ENCODE measurements at regions not wholly inside any gene's neighbourhood (a gene's known extent, or its start where the extent isn't known, plus 50 kb on each side); places are given as distances from the start of the nearest gene placed in this dataset.
"Not testable (repeated sequence)": the region's sequence is repeated elsewhere in the genome, so short reads cannot be mapped to it uniquely, and the experiment has no call there.

DNA sequence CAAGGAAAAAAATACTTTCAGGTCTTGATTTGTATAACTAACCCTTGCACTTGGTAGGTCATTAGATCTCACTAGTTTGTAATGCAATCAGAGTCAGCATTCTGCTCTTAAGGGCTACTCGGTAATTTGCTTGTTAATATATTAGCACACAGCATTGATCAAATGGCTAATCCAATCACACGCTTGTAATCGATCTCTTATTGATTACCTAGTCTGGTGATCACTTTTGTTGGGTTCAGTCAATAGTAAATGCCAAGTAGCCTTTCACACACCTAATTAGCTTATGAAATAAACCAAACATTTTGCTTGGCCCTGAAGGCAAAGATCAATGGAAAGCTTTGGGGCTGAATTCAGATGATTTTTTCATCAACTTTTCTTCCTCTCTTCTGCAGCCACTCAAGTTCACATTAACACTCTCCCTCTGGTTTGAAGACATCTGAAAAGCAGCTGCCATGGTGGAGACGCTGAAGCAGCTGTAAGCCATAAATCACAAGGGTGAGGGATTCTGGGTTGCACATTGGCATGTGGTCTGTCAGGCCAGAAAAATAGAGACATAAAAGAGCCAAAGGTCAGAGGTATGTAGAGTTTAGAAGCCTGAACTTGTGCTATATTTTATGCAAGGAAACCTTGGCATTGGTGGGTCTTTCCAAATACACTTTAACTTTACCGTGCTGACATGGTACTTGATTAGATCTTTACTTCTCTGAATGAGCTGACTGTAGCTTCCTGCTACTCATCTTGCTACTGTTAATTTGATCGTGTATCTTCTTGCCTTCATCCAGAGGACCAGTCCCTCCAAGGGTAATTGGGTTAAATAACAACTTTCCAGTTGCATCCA, 234.4 kb downstream of the SIM1 start:
- TF ChIP-seq, protein P1, sequence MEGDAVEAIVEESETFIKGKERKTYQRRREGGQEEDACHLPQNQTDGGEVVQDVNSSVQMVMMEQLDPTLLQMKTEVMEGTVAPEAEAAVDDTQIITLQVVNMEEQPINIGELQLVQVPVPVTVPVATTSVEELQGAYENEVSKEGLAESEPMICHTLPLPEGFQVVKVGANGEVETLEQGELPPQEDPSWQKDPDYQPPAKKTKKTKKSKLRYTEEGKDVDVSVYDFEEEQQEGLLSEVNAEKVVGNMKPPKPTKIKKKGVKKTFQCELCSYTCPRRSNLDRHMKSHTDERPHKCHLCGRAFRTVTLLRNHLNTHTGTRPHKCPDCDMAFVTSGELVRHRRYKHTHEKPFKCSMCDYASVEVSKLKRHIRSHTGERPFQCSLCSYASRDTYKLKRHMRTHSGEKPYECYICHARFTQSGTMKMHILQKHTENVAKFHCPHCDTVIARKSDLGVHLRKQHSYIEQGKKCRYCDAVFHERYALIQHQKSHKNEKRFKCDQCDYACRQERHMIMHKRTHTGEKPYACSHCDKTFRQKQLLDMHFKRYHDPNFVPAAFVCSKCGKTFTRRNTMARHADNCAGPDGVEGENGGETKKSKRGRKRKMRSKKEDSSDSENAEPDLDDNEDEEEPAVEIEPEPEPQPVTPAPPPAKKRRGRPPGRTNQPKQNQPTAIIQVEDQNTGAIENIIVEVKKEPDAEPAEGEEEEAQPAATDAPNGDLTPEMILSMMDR (IDR thresholded peaks at IDR 0.05): no peak
- Histone ChIP-seq H3K27ac (no peak overlapping the region), H3K9me3 (no peaks in the 10 kb centered on the region), H3K27me3 (peaks cover 0 to 13% of the 10 kb centered on the region in 2 donors), H3K4me1 (peaks cover 0 to 4% of the 10 kb centered on the region in 2 donors), H3K4me3 (no peak overlapping the region), H3K36me3 (no peaks in the 10 kb centered on the region)
- intact Hi-C loops (cut with DNase I): no loop called here
- ATAC-seq (no peak), DNase-seq (no peak)

DNA sequence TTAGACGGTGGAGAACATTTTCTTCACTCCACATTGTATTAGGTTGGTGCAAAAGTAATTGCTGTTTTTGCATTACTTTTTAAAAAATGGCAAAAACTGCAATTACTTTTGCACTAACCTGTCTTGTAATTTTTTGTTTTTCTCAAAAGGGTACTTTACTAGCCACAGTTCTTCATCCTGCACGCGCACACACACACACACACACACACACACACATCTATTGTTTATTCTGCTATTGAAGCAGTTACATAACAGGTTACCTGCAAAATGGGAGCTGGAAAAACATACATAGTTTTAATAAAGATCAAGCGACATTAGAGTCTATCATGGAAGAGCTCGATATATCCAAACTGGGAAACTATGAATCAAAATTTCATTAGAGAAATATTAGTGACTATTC, 235.2 kb downstream of the SIM1 start:
- Histone ChIP-seq H3K4me1 (peaks cover 0 to 4% of the 10 kb centered on the region in 2 donors), H3K27ac (peak overlapping the region in 1 of 2 donors; percentile 35), H3K27me3 (peaks cover 0 to 13% of the 10 kb centered on the region in 2 donors), H3K9me3 (no peaks in the 10 kb centered on the region), H3K36me3 (no peaks in the 10 kb centered on the region), H3K4me3 (peak overlapping the region in 1 of 2 donors; percentile 32)
- ATAC-seq (peak; percentile 74), DNase-seq (peak in 2 of 4 donors; percentile 4 to 21)
- TF ChIP-seq, protein P1 (IDR thresholded peaks at IDR 0.05): no peak
- intact Hi-C loops (cut with DNase I): no loop called here

DNA sequence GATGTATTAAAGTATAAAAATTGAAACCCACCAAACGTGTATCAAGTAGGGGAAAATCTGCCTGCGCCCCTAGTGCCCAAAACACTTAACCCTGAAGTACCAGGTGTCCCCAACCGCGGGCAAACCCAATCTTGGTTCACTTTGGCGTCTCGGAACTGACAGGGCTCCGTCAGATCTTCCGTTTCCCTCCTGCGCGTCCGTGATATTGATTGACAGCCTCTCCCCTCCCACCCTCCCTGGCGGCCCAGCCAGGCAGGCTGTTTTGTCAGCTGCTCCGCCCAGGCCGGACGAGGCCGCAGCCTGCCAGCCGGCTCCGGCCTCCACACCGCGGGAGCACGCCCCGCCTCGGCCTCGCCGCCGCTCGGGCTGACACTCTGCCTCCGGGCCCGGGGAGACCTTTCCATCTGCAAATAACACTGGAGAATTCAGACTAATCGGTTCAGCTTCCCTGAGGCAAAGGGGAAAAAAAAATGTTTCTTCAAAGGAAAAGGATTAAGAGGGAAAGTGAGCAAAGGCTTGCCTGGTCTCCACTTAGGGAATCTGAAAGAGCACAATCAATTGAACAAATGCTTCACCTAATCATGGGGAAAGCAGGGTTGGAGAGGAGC, 234.9 kb upstream of the MCHR2 start:
- Histone ChIP-seq H3K4me1 (peaks cover 0 to 4% of the 10 kb centered on the region in 2 donors), H3K27me3 (peaks cover 0 to 13% of the 10 kb centered on the region in 2 donors), H3K4me3 (peak overlapping the region; percentile 27 to 32), H3K36me3 (no peaks in the 10 kb centered on the region), H3K9me3 (no peaks in the 10 kb centered on the region), H3K27ac (peak overlapping the region in 1 of 2 donors; percentile 35)
- DNase-seq (peak; percentile 42 to 92 (median 70)), ATAC-seq (peak; percentile 100)
- TF ChIP-seq, protein P1 (IDR thresholded peaks at IDR 0.05): no peak
- intact Hi-C loops (cut with DNase I): no loop called here

DNA sequence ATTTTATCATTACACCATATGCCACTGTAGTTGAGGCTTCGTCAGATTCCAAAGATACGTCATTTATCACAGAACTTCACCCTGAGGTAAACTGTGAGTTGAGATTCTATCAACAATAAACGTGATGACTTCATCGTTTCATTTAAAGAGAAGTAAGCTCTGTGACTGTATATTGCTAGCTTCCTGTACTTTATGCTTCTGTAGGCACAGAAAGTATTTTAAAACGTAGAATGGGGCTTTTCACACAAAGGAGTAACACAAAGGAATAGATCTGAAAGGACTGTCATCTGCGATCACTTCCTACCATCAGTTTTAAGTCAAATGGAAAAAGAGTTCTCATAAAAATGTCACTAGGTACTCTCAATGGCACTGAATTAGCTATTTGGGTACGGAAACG, 234.4 kb upstream of the MCHR2 start:
- intact Hi-C loops (cut with DNase I): no loop called here
- peaks cover 0 to 13% of the 10 kb centered on the region in 2 donors for H3K27me3 ChIP-seq
- H3K4me3 ChIP-seq: peak overlapping the region; percentile 27 to 32
- peaks cover 0 to 4% of the 10 kb centered on the region in 2 donors for H3K4me1 ChIP-seq
- H3K9me3 ChIP-seq: no peaks in the 10 kb centered on the region
- DNase-seq (peak in 1 of 4 donors; percentile 3), ATAC-seq (no peak)
- peak overlapping the region in 1 of 2 donors; percentile 35 for H3K27ac ChIP-seq
- TF ChIP-seq, protein P1 (IDR thresholded peaks at IDR 0.05): no peak
- H3K36me3 ChIP-seq: no peaks in the 10 kb centered on the region

DNA sequence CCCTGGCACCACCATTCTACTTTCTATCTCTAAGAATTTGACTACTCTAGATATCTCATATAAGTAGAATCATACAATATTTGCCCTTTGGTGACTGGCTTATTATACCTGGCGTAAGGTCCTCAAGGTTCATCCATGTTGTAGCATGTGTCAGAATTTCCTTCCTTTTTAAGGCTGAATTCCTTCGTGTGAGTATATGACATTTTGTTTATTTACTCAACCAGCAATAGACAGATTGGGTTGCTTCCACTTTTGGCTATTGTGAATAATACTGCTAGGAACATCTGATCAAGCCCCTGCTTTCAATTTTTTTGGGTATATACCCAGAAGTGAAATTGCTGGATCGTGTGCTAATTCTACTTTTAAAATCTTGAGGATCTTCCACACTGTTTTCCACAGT, 232.8 kb upstream of the MCHR2 start:
- H3K27me3 ChIP-seq: peaks cover 0 to 13% of the 10 kb centered on the region in 2 donors
- TF ChIP-seq, protein P1 (IDR thresholded peaks at IDR 0.05): no peak
- intact Hi-C loops (cut with DNase I): no loop called here
- peaks cover 0 to 4% of the 10 kb centered on the region in 2 donors for H3K4me1 ChIP-seq
- no peaks in the 10 kb centered on the region for H3K9me3 ChIP-seq
- no peak overlapping the region for H3K4me3 ChIP-seq
- no peak for DNase-seq
- no peaks in the 10 kb centered on the region for H3K36me3 ChIP-seq
- no peak overlapping the region for H3K27ac ChIP-seq
- no peak for ATAC-seq

DNA sequence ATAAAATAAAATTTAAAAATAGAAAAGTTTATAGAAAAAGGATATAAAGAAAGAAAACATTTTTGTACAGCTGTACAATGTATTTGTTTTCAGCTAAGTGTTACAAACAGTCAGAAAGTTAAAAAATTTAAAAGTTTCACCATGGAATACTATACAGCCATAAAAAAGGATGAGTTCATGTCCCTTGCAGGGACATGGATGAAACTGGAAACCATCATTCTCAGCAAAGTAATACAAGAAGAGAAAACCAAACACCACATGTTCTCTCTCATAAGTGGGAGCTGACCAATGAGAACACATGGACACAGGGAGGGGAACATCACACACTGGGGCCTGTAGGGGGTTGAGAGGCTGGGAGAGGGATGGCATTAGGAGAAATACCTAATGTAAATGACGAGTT, 229.9 kb upstream of the MCHR2 start:
- H3K27me3 ChIP-seq; ATAC-seq; H3K4me1 ChIP-seq; DNase-seq; H3K36me3 ChIP-seq; H3K9me3 ChIP-seq; H3K4me3 ChIP-seq; H3K27ac ChIP-seq; intact Hi-C loops (cut with DNase I): not testable (repeated sequence)

Measured in left lung (tissue), 4 donors.